GM12878 (cell line): ENCODE measurements at regions not wholly inside any gene's neighbourhood (a gene's known extent, or its start where the extent isn't known, plus 50 kb on each side); places are given as distances from the start of the nearest gene placed in this dataset.

ENCODE experiments used
- ATAC-seq: fragments of 200-7000 bp; cut with Tn5 transposase; 3 replicates; pipeline ENCODE4 v1.9.1; 2020; ENCODE audit warnings: mild to moderate bottlenecking, moderate library complexity
- BruUV-seq: library from RNA; stranded (reverse); fragments of 400-500 nt; replicated peaks from 2 replicates; lab custom pipeline; 2021; lab: Mats Ljungman, UMichigan
- CTCF ChIA-PET: fragments of 300-600 bp; sonication (Branson Sonifier 250); formaldehyde crosslinking; extraction: SDS; loops from one replicate; lab custom pipeline; 2021; ENCODE audit warnings: inconsistent platforms; lab: Yijun Ruan, JAX
- POLR2A ChIA-PET: fragments of 350-600 bp; formaldehyde crosslinking; extraction: SDS; loops from one replicate; lab custom pipeline; 2021; ENCODE audit warnings: inconsistent platforms; lab: Charles Lee
- RAD21 ChIA-PET: fragments of 300-600 bp; sonication (Branson Sonifier 250); formaldehyde crosslinking; loops from one replicate; lab custom pipeline; 2023; ENCODE audit warnings: antibody characterized with exemption; ENCODE audit not compliant: unreplicated experiment; lab: Charles Lee
- SMC1A ChIA-PET: fragments of 300-600 bp; sonication (Branson Sonifier 250); formaldehyde crosslinking; loops from one replicate; lab custom pipeline; 2023; ENCODE audit not compliant: unreplicated experiment, uncharacterized antibody; lab: Charles Lee
- DNase-seq: peaks from one replicate; pipeline ENCODE4 v3.0.0-alpha.2; 2011; ENCODE audit warnings: low read depth, low spot score
- FAIRE-seq: peaks from 3 replicates; lab custom pipeline; 2011; peaks lifted over from hg19 to GRCh38; lab: Jason Lieb, UNC
- H2AFZ ChIP-seq: 2 replicates; pipeline ENCODE4 v1.6.0; 2011; ENCODE audit warnings: low read depth, low read length, control low read depth; ENCODE audit not compliant: control insufficient read depth
- H3K27ac ChIP-seq: 2 replicates; pipeline ENCODE4 v1.5.1; 2011; ENCODE audit warnings: control low read depth; ENCODE audit not compliant: control insufficient read depth, insufficient read depth
- H3K27me3 ChIP-seq, 2 experiments: replicated peaks in 1 of 2; 2 replicates each; pipeline versions ENCODE4 v1.6.0 to v1.6.1; 2011; ENCODE audit warnings: low read length in 1 of 2; ENCODE audit not compliant: control insufficient read depth in 2 of 2, insufficient read depth in 2 of 2
- H3K36me3 ChIP-seq, 2 experiments: 2 replicates each; pipeline ENCODE4 v1.5.1; 2011; ENCODE audit warnings: low read length in 1 of 2; ENCODE audit not compliant: control insufficient read depth in 2 of 2, insufficient read depth in 2 of 2
- H3K4me1 ChIP-seq: 2 replicates; pipeline ENCODE4 v1.6.1; 2011; ENCODE audit warnings: mild to moderate bottlenecking, low read length, moderate library complexity, mixed read lengths; ENCODE audit not compliant: control insufficient read depth, insufficient read depth
- H3K4me2 ChIP-seq: 2 replicates; pipeline ENCODE4 v1.6.0; 2011; ENCODE audit warnings: control low read depth; ENCODE audit not compliant: control insufficient read depth, insufficient read depth
- H3K4me3 ChIP-seq: fragments of 200-600 bp; sonication (generic); 2 replicates; pipeline ENCODE4 v1.5.1; 2016
- H3K79me2 ChIP-seq: 2 replicates; pipeline ENCODE4 v1.6.0; 2011; ENCODE audit warnings: low read length; ENCODE audit not compliant: control insufficient read depth, insufficient read depth
- H3K9ac ChIP-seq: 2 replicates; pipeline ENCODE4 v1.8.0; 2011; ENCODE audit warnings: low read length, control low read depth, mixed read lengths; ENCODE audit not compliant: control insufficient read depth, insufficient read depth
- H3K9me3 ChIP-seq: replicated peaks from 3 replicates; pipeline ENCODE4 v1.5.1; 2011; ENCODE audit warnings: mild to moderate bottlenecking, low read length; ENCODE audit not compliant: control insufficient read depth, insufficient read depth
- H4K20me1 ChIP-seq: 2 replicates; pipeline ENCODE4 v1.6.0; 2011; ENCODE audit not compliant: control insufficient read depth, insufficient read depth
- ASH2L ChIP-seq: fragments of 300-600, 200-600 bp; sonication (generic); IDR thresholded peaks from 2 replicates; pipeline ENCODE4 v1.6.1; 2017; ENCODE audit warnings: low read depth, mild to moderate bottlenecking, borderline replicate concordance
- ATF3 ChIP-seq: IDR thresholded peaks from 2 replicates; pipeline ENCODE4 v1.6.1; 2011; ENCODE audit warnings: low read depth, mild to moderate bottlenecking, low read length, moderate library complexity, borderline replicate concordance; ENCODE audit errors: extremely low read depth
- BRCA1 ChIP-seq: IDR thresholded peaks from 2 replicates; pipeline ENCODE4 v1.6.1; 2011; ENCODE audit warnings: low read depth, low read length, improper control_type of control experiment
- HCFC1 ChIP-seq: fragments of 150-350 bp; IDR thresholded peaks from 2 replicates; pipeline ENCODE4 v1.6.1; 2014; ENCODE audit warnings: low read length
- HDGF ChIP-seq: fragments of 450-650 bp; IDR thresholded peaks from 2 replicates; pipeline ENCODE4 v1.6.1; 2016; ENCODE audit warnings: antibody characterized with exemption
- MXI1 ChIP-seq: fragments of 150-350 bp; IDR thresholded peaks from 2 replicates; pipeline ENCODE4 v1.6.1; 2011; ENCODE audit warnings: low read depth, mild to moderate bottlenecking, inconsistent platforms, low read length, improper control_type of control experiment
- RFX5 ChIP-seq: IDR thresholded peaks from 2 replicates; pipeline ENCODE4 v1.6.1; 2011; ENCODE audit warnings: low read depth, low read length, improper control_type of control experiment
- SREBF2 ChIP-seq: IDR thresholded peaks from 2 replicates; pipeline ENCODE4 v1.6.1; 2012; ENCODE audit warnings: mild to moderate bottlenecking, low read length
- ZBTB40 ChIP-seq: fragments of 450-650 bp; IDR thresholded peaks from 2 replicates; pipeline ENCODE4 v1.6.1; 2016; ENCODE audit warnings: mild to moderate bottlenecking, moderate library complexity, borderline replicate concordance
- WGBS: methylation state at CpG from one replicate; pipeline ENCODE4 v1.1.6; 2016; ENCODE audit warnings: low lambda C conversion rate; ENCODE audit not compliant: insufficient replicate concordance, insufficient coverage; ENCODE audit errors: missing lambda C conversion rate; 5-methylcytosine and 5-hydroxymethylcytosine counted together
- in situ Hi-C: fragments of 300-500 bp; cut with MboI; formaldehyde crosslinking; loops from 9 replicates; pipeline ENCODE4 v1.14.3; 2018; ENCODE audit warnings: mixed read lengths
- intact Hi-C: fragments of 100-400 bp; cut with micrococcal nuclease; formaldehyde crosslinking; loops from one replicate; pipeline ENCODE4 v1.14.2; 2022; ENCODE audit not compliant: unreplicated experiment
- TF ChIP-seq, protein P1 (sequence below): fragments of 450-650 bp; IDR thresholded peaks from 2 replicates; pipeline ENCODE4 v1.6.1; 2017; ENCODE audit warnings: mild to moderate bottlenecking, low read depth, inconsistent platforms; ENCODE audit not compliant: poor library complexity, severe bottlenecking

- ChIA-PET CTCF (no interaction called here), RAD21 (no interaction called here), POLR2A (no interaction called here), SMC1A (interaction anchor here (1.5 kb wide), 1 partner anchor 40 kb away, joined by 3 read pairs; no protein-coding TSS in a partner anchor)
- intact Hi-C loops, result no loop called here
- Histone ChIP-seq H3K9ac (no peak overlapping the region), H4K20me1 (no peaks in the 10 kb centered on the region), H3K4me3 (no peak overlapping the region), H3K4me1 (no peaks in the 10 kb centered on the region), H3K27me3 (no peaks in the 10 kb centered on the region), H3K27ac (no peak overlapping the region), H3K36me3 (no peaks in the 10 kb centered on the region), H3K4me2 (no peak overlapping the region), H3K79me2 (no peaks in the 10 kb centered on the region), H2AFZ (no peak overlapping the region), H3K9me3 (no peaks in the 10 kb centered on the region)
- DNase-seq (no peak), FAIRE-seq (no peak), ATAC-seq (no peak)
- in situ Hi-C loops, result no loop called here
- no peak for TF ChIP-seq ATF3
- TF ChIP-seq HCFC1, result no peak
- no TSS peak for BruUV-seq
- whole genome bisulfite sequencing, result 0% methylated on average over 3 of the region's 3 CpGs
These were observed 230.9 kb upstream of the AFF2 start for GRCh38 chrX:148269513-148269912.

- no peak overlapping the region for H3K27ac ChIP-seq
- ChIA-PET SMC1A (no interaction called here), CTCF (no interaction called here)
- DNase-seq, result no peak
- H3K9ac ChIP-seq, result no peak overlapping the region
- TF ChIP-seq HDGF, result no peak
- TF ChIP-seq, protein P1, sequence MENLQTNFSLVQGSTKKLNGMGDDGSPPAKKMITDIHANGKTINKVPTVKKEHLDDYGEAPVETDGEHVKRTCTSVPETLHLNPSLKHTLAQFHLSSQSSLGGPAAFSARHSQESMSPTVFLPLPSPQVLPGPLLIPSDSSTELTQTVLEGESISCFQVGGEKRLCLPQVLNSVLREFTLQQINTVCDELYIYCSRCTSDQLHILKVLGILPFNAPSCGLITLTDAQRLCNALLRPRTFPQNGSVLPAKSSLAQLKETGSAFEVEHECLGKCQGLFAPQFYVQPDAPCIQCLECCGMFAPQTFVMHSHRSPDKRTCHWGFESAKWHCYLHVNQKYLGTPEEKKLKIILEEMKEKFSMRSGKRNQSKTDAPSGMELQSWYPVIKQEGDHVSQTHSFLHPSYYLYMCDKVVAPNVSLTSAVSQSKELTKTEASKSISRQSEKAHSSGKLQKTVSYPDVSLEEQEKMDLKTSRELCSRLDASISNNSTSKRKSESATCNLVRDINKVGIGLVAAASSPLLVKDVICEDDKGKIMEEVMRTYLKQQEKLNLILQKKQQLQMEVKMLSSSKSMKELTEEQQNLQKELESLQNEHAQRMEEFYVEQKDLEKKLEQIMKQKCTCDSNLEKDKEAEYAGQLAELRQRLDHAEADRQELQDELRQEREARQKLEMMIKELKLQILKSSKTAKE, result no peak
- TF ChIP-seq RFX5, result no peak
- TF ChIP-seq ASH2L, result no peak
- no peak for TF ChIP-seq ZBTB40
- no peak for TF ChIP-seq BRCA1
- TF ChIP-seq MXI1, result no peak
- TF ChIP-seq SREBF2, result no peak
- TF ChIP-seq, all 136 proteins: peak for 0
- WGBS, result 25% methylated on average over 2 of the region's 2 CpGs
- Histone ChIP-seq H4K20me1 (no peaks in the 10 kb centered on the region), H3K27me3 (no peaks in the 10 kb centered on the region), H3K9me3 (no peaks in the 10 kb centered on the region), H2AFZ (no peak overlapping the region), H3K4me1 (no peaks in the 10 kb centered on the region), H3K79me2 (no peaks in the 10 kb centered on the region), H3K4me3 (no peak overlapping the region), H3K4me2 (no peak overlapping the region), H3K36me3 (no peaks in the 10 kb centered on the region)
- FAIRE-seq, result no peak
- no TSS peak for BruUV-seq
- POLR2A ChIA-PET, result no interaction called here
- in situ Hi-C loops, result no loop called here
- intact Hi-C loops, result no loop called here
- no peak for ATAC-seq
- RAD21 ChIA-PET, result no interaction called here
These were observed 229.9 kb upstream of the AFF2 start for GRCh38 chrX:148270499-148270898.
